NCI-H1417 (cell line): ENCODE measurements at regions not wholly inside any gene's neighbourhood (a gene's known extent, or its start where the extent isn't known, plus 50 kb on each side); places are given as distances from the start of the nearest gene placed in this dataset.
"Not testable (repeated sequence)": the region's sequence is repeated elsewhere in the genome, so short reads cannot be mapped to it uniquely, and the experiment has no call there.

Experiments used
- DNase-seq, 3 experiments: peaks; one replicate each; lab custom pipeline; 2025; lab: John Stamatoyannopoulos, UW

- DNase-seq = no peak
Measured at GRCh38 chr2:198297350-198297749, 493.0 kb downstream of the PLCL1 start.

DNA sequence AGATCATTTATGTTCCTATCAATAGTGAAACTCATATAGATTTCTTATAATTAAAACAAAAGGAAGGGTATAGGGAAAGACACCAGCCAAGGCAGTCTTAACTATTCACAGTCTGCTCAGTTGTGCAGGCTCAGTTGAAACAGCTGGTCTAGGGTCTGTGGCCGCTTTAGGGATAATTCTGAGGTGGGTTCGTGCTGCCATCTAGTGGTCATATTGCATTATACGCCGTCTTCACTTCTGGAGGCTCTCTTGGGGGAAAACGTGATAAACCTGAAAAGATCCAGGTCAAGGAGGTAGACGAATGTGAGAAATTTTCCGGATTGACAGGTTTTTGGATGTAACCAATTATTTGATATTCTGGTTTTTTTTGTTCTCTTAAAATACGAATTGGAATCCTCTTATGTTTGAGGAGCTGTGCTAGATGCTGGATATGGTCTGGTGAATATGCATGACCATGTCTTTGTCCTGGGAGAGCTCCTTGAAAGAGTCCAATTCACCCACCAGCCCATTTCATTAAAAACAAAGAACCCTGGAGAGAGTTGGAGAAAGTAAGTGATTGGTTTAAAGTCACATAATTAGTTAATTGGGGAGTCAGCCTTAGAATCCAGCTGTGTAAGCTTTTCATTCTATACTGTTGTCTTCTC, 492.4 kb downstream of the PLCL1 start:
- peak; percentile 32 to 88 (median 61) for DNase-seq

GRCh38 chr2:198293281-198293680, 488.9 kb downstream of the PLCL1 start:
- DNase-seq = no peak

GRCh38 chr2:198289811-198290210, 485.4 kb downstream of the PLCL1 start:
- no peak for DNase-seq

- peak in 2 of 3 experiments; percentile 38 to 42 for DNase-seq
Measured at GRCh38 chr2:198287706-198288105, 483.3 kb downstream of the PLCL1 start.

GRCh38 chr2:198285216-198285615, 480.8 kb downstream of the PLCL1 start:
- no peak for DNase-seq

GRCh38 chr2:198283146-198283545, 478.8 kb downstream of the PLCL1 start:
- DNase-seq = no peak

- DNase-seq = no peak
Measured at GRCh38 chr2:198282061-198282460, 477.7 kb downstream of the PLCL1 start.

- no peak for DNase-seq
Measured at GRCh38 chr2:198280145-198280544, 475.8 kb downstream of the PLCL1 start.

- no peak for DNase-seq
Measured at GRCh38 chr2:198279026-198279425, 474.6 kb downstream of the PLCL1 start.

- DNase-seq = no peak
Measured at GRCh38 chr2:198277181-198277580, 472.8 kb downstream of the PLCL1 start.

DNA sequence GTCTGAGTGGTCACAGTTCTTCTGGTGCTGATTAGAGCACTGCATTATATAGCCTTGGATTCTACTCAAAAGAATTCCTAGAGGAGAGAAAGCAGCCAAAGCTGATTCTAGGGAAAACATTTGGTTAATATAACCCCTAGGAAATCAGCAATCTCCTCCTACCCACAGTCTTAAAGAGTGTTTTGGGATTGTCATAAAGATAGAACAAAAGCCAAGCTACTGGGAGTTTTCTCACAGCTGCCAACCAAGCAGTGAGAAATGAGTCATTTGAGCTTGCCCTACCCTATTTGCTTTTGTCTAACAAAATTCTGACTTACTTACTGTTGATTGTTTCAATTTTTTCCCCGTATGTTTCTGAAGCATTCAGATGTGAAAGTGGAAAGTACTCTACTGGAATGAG, 469.3 kb downstream of the PLCL1 start:
- DNase-seq = no peak

DNA sequence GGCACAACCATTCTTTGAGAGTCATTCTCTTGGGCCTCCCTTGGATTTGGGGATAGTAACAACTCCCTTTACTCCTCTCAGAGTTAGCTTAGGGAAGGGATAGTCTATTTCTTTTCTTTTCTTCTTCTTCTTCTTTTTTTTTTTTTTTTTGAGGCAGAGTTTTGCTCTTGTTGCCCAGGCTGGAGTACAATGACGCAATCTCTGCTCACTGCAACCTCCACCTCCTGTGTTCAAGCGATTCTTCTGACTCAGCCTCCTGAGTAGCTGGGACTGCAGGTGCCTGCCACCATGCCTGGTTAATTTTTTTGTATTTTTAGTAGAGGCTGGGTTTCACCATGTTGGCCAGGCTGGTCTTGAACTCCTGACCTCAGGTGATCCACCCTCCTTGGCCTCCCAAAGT, 465.8 kb downstream of the PLCL1 start:
- DNase-seq = not testable (repeated sequence)

GRCh38 chr2:198268519-198268918, 464.1 kb downstream of the PLCL1 start:
- DNase-seq = no peak

- no peak for DNase-seq
Measured at GRCh38 chr2:198259496-198259895, 455.1 kb downstream of the PLCL1 start.

DNA sequence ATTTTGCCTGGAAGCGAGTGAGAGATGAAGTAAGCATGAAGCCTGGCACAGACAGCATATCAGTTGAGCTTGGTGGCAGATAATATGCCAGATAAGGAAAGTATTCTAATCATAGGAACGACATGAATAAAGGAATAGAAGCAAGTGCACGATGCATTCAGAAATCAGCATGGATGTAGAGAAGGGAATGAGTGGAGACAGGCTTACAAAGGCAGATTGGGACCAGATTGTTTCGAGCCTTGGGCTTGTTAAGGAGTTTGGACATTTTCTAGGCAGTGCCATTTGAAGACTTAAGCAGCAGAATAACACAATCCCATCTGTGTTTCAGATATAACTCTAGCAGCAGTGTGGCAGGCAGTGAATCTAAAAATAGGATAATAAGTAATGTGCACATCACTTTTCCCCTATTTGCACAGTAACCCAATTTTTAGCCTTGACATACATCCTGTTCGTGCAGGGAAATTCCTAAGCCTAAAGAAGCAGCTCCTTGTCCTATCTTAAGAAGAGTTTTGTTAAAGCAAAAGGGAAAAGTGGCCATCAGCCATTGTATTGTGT, 450.2 kb downstream of the PLCL1 start:
- no peak for DNase-seq

DNA sequence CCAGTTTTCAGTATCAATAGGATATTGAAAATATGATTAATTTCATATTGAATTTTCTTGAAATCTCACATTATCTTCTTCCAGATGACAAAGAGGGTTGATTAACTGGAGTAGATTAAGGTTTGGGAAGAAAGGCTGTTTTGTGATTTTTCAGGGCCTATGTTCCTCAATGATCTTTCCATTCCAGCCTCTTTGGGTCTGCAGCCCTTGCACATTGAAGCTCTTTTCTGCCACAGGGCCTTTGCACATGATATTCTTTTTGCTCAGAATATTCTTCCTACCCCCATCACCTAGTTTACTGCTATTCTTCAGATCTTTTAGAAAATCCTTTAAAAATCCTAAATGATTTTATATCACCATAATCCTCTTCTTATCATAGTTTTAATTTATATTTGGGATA, 449.6 kb downstream of the PLCL1 start:
- no peak for DNase-seq

DNA sequence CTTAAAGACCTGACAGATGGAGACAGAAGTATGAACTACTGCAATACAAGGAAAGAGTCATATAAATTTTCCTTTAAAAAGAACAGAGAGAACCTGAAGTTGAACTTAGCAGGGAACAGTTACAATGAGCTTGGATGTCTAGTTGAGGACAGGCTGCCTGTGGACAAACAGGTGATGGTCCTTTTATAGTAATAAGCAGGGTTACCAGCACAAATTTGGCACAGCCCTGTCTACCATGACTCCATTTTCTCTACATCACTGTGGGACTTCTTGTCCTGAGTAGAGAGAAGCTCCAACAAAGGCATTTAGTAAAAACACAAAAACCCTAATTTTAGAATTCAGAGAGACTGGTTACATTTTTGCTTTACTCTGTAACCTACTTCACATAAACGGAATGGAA, 448.1 kb downstream of the PLCL1 start:
- no peak for DNase-seq

- no peak for DNase-seq
Measured at GRCh38 chr2:198242093-198242492, 437.7 kb downstream of the PLCL1 start.

- DNase-seq = no peak
Measured at GRCh38 chr2:198238429-198238828, 434.0 kb downstream of the PLCL1 start.

DNA sequence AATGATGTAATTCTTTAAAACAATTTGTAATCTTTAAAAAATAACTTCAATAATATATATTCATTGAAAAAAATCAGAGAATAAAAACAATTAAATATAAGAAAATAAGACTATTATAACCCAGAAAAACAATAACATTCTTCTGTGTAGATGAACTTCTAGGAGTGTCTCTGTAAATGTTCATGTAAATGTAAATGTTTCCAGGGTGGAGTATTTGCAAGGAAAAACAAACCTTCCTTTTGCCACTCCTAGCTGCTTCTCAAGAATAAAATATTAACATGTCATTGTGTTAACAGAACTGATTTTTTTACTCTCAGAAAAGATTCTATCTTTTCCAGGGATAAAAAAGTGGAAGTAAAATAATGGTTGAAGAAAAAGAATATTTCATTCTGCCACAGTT, 431.9 kb downstream of the PLCL1 start:
- no peak for DNase-seq

DNA sequence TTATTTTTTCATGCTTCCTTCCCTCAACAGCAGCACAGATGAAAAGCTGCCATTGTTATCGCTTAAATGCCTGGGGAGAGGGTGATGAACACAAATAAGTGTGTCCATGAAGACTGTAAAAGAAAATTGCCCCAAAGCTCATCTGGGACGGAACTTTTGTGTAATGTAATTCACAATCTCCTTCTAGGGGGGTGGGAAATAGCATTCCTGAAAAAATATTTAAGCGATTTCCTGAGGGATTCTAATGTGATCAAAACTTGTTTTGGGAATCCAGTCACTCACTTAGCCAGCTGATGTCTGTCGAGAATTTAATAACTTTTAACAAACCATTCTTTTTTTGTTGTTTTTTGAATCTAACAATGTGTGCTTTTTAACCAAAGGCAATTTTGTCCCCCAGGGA, 427.9 kb downstream of the PLCL1 start:
- no peak for DNase-seq

GRCh38 chr2:198231562-198231961, 427.2 kb downstream of the PLCL1 start:
- DNase-seq = no peak
